Trophoblast cell (in vitro differentiated cells and primary cell): ENCODE measurements at regions not wholly inside any gene's neighbourhood (a gene's known extent, or its start where the extent isn't known, plus 50 kb on each side); places are given as distances from the start of the nearest gene placed in this dataset.

Source experiments
- DNase-seq, 2 donors: peaks; one replicate each; pipeline ENCODE4 v3.0.0-alpha.2; 2016
- H2AFZ ChIP-seq: 2 replicates; pipeline ENCODE4 v1.6.1; 2013; ENCODE audit warnings: low read length, moderate library complexity, mild to moderate bottlenecking; ENCODE audit not compliant: insufficient read depth, poor library complexity
- H2AK5ac ChIP-seq: 2 replicates; pipeline ENCODE4 v1.6.1; 2013; ENCODE audit warnings: mild to moderate bottlenecking, low read length
- H2BK120ac ChIP-seq: 2 replicates; pipeline ENCODE4 v1.6.1; 2013; ENCODE audit warnings: low read length, mild to moderate bottlenecking, moderate library complexity; ENCODE audit not compliant: insufficient read depth, poor library complexity
- H2BK12ac ChIP-seq: 2 replicates; pipeline ENCODE4 v1.6.1; 2013; ENCODE audit warnings: mild to moderate bottlenecking, low read length, moderate library complexity
- H2BK5ac ChIP-seq: 2 replicates; pipeline ENCODE4 v1.6.1; 2013; ENCODE audit warnings: low read length, low read depth, moderate library complexity, mild to moderate bottlenecking; ENCODE audit not compliant: poor library complexity
- H3K14ac ChIP-seq: 2 replicates; pipeline ENCODE4 v1.6.1; 2013; ENCODE audit warnings: mild to moderate bottlenecking, low read length
- H3K18ac ChIP-seq: 2 replicates; pipeline ENCODE4 v1.6.1; 2013; ENCODE audit warnings: mild to moderate bottlenecking, low read length
- H3K23ac ChIP-seq: 2 replicates; pipeline ENCODE4 v1.6.1; 2013; ENCODE audit warnings: low read length
- H3K27ac ChIP-seq: 2 replicates; pipeline ENCODE4 v1.5.1; 2013; ENCODE audit warnings: low read depth, mild to moderate bottlenecking, inconsistent platforms, low read length, moderate library complexity
- H3K27me3 ChIP-seq: 2 replicates; pipeline ENCODE4 v1.6.1; 2013; ENCODE audit warnings: inconsistent platforms, mild to moderate bottlenecking, low read length, moderate library complexity; ENCODE audit not compliant: insufficient read depth
- H3K36me3 ChIP-seq, 2 experiments: 1 replicate in 1 of 2; 2 replicates in 1 of 2; pipeline ENCODE4 v1.6.1; 2013; ENCODE audit warnings: low read length in 2 of 2, mild to moderate bottlenecking in 2 of 2, moderate library complexity in 1 of 2; ENCODE audit not compliant: insufficient read depth in 2 of 2, control insufficient read depth in 1 of 2
- H3K4ac ChIP-seq: 2 replicates; pipeline ENCODE4 v1.6.1; 2013; ENCODE audit warnings: low read depth, mild to moderate bottlenecking, low read length, moderate library complexity
- H3K4me1 ChIP-seq, 2 experiments: 1 replicate in 1 of 2; 2 replicates in 1 of 2; pipeline ENCODE4 v1.6.1; 2013; ENCODE audit warnings: low read length in 2 of 2, mild to moderate bottlenecking in 2 of 2, moderate library complexity in 1 of 2; ENCODE audit not compliant: insufficient read depth in 2 of 2, control insufficient read depth in 1 of 2
- H3K4me2 ChIP-seq: 2 replicates; pipeline ENCODE4 v1.6.1; 2013; ENCODE audit warnings: inconsistent platforms, mild to moderate bottlenecking, low read length, moderate library complexity
- H3K4me3 ChIP-seq: 2 replicates; pipeline ENCODE4 v1.5.1; 2013; ENCODE audit warnings: mild to moderate bottlenecking, low read depth, low read length, inconsistent platforms
- H3K79me1 ChIP-seq: one replicate; pipeline ENCODE4 v1.6.1; 2013; ENCODE audit warnings: low read length
- H3K79me2 ChIP-seq: 2 replicates; pipeline ENCODE4 v1.6.1; 2013; ENCODE audit warnings: low read length, mild to moderate bottlenecking; ENCODE audit not compliant: control insufficient read depth, insufficient read depth, poor library complexity
- H3K9ac ChIP-seq: 2 replicates; pipeline ENCODE4 v1.6.1; 2013; ENCODE audit warnings: mild to moderate bottlenecking, low read length
- H3K9me3 ChIP-seq: 2 replicates; pipeline ENCODE4 v1.6.1; 2013; ENCODE audit warnings: low read depth, mild to moderate bottlenecking, control low read depth, inconsistent platforms, low read length; ENCODE audit not compliant: insufficient read depth
- H4K12ac ChIP-seq: 2 replicates; pipeline ENCODE4 v1.6.1; 2013; ENCODE audit warnings: low read depth, mild to moderate bottlenecking, low read length, moderate library complexity
- H4K8ac ChIP-seq: 2 replicates; pipeline ENCODE4 v1.6.1; 2013; ENCODE audit warnings: low read depth, mild to moderate bottlenecking, low read length, moderate library complexity
- H4K91ac ChIP-seq: one replicate; pipeline ENCODE4 v1.6.1; 2013; ENCODE audit warnings: low read depth, mild to moderate bottlenecking, low read length, moderate library complexity
- WGBS: extraction: QIAGEN DNeasy Blood & Tissue Kit; methylation state at CpG from one replicate; pipeline ENCODE4 v1.1.7; 2013; ENCODE audit warnings: missing lambda C conversion rate; ENCODE audit not compliant: insufficient read length, insufficient coverage; ENCODE audit errors: extremely low coverage; 5-methylcytosine and 5-hydroxymethylcytosine counted together

DNA sequence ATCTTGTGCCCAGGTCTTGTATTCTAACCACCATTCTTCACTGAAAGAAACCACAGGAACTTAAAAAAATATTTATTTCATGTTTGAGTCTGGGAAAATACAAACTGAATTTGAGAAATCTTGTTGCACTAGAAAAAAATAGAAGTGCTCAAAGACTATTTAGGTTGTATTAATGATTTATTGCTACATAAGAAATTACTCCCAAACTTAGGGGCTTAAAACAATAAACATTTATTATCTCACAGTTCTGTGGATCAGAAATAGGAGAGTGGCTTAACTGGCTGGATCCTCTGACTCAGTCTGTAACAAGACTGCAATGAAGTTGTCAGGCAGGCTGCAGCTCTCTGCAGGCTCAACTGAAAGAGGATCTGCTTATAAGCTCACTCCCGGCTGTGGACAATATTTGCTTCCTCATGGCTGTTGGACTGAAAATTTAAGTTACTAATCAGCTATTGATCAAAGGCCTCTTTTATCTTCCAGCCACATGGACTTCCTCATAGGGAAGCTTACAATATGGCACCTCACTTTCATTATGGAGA, 295.4 kb upstream of the FAM241A start:
- H3K23ac ChIP-seq: no peak overlapping the region
- no peak for DNase-seq

DNA sequence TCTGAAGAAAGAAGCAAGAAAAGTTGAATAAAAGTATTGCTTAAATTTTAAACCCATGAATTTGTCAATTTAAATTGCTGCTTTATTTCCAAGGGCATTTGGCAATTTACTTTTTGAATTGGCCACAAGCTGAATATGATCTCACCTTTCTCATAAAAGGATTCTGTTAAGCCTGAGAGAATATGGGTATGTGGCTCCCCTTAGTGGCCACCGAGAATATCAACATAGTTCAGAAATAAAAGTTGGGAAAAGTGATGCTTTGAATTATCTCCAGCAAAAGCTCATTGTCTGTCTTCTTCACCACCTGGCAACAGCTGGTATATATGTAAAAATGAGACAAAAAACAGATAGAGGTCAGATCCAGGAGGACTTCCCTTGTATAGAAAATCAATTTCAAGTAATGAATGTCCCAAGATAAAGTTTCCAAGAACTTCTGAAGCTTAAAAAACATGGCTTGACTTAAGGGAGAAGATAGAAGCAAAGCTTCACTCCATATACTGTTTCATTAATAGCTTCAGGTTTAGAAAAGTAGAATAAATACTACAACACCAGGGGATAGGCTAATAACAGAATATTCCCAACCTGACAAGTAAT, 290.7 kb upstream of the FAM241A start:
- H3K27ac ChIP-seq: no peak overlapping the region
- no peaks in the 10 kb centered on the region for H3K79me1 ChIP-seq
- H4K8ac ChIP-seq: no peak overlapping the region
- no peak overlapping the region for H4K91ac ChIP-seq
- no peaks in the 10 kb centered on the region for H3K9me3 ChIP-seq
- H3K14ac ChIP-seq: no peak overlapping the region
- no peak overlapping the region for H4K12ac ChIP-seq
- H2BK120ac ChIP-seq: no peak overlapping the region
- H3K36me3 ChIP-seq: no peaks in the 10 kb centered on the region
- no peaks in the 10 kb centered on the region for H3K79me2 ChIP-seq
- H3K4ac ChIP-seq: no peak overlapping the region
- H3K4me1 ChIP-seq: no peaks in the 10 kb centered on the region
- no peak overlapping the region for H2AK5ac ChIP-seq
- H2BK5ac ChIP-seq: no peak overlapping the region
- H3K4me2 ChIP-seq: no peak overlapping the region
- peak in 1 of 2 donors; percentile 58 for DNase-seq
- H3K27me3 ChIP-seq: no peaks in the 10 kb centered on the region
- H3K9ac ChIP-seq: no peak overlapping the region
- no peak overlapping the region for H3K4me3 ChIP-seq
- no peak overlapping the region for H3K18ac ChIP-seq
- no peak overlapping the region for H2AFZ ChIP-seq
- H2BK12ac ChIP-seq: no peak overlapping the region
- no CpG with 5 or more reads among the region's 1 CpG for WGBS
- no peak overlapping the region for H3K23ac ChIP-seq

More for the DNA sequence above, 295.4 kb upstream of the FAM241A start:
- H3K4me3 ChIP-seq: no peak overlapping the region
- H3K4me1 ChIP-seq: peaks cover 0 to 4% of the 10 kb centered on the region in 2 experiments
- no peak overlapping the region for H2BK120ac ChIP-seq
- H3K79me1 ChIP-seq: peaks cover 2% of the 10 kb centered on the region
- no peak overlapping the region for H3K4ac ChIP-seq
- no peak overlapping the region for H2AK5ac ChIP-seq
- no peak overlapping the region for H4K91ac ChIP-seq
- H4K12ac ChIP-seq: no peak overlapping the region
- H3K9me3 ChIP-seq: no peaks in the 10 kb centered on the region
- no peak overlapping the region for H4K8ac ChIP-seq
- H3K18ac ChIP-seq: no peak overlapping the region
- no peak overlapping the region for H3K9ac ChIP-seq
- H2BK5ac ChIP-seq: no peak overlapping the region
- WGBS: no CpG with 5 or more reads among the region's 1 CpG
- no peak overlapping the region for H3K27ac ChIP-seq
- H2AFZ ChIP-seq: no peak overlapping the region
- no peak overlapping the region for H3K4me2 ChIP-seq
- H3K79me2 ChIP-seq: no peaks in the 10 kb centered on the region
- H3K14ac ChIP-seq: no peak overlapping the region
- no peaks in the 10 kb centered on the region for H3K27me3 ChIP-seq
- no peaks in the 10 kb centered on the region for H3K36me3 ChIP-seq
- no peak overlapping the region for H2BK12ac ChIP-seq

DNA sequence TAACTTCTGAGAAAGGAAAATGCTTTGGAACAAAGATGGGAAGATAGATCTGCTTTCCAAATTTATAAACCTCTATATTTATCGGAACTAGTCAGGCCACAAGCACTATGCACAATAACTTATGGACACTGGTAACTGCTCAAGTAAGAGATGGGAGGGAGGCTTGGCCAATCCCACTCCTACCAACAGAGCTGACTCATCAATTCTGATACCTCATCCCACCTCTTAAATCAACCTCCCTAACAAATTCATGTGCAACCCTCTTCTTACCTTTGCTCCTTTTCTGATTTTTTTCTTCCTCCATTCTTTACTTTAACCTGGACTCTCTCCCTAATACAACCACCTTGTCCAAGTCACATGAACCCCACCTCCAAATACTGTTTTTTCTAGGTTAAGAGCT, 289.9 kb upstream of the FAM241A start:
- no peaks in the 10 kb centered on the region for H3K36me3 ChIP-seq
- H4K91ac ChIP-seq: no peak overlapping the region
- no CpG with 5 or more reads among the region's 1 CpG for WGBS
- H4K8ac ChIP-seq: no peak overlapping the region
- no peak overlapping the region for H3K23ac ChIP-seq
- H2BK120ac ChIP-seq: peak overlapping the region; percentile 51
- no peak overlapping the region for H3K4me3 ChIP-seq
- no peak overlapping the region for H3K4me2 ChIP-seq
- no peak for DNase-seq
- H3K79me1 ChIP-seq: no peaks in the 10 kb centered on the region
- no peaks in the 10 kb centered on the region for H3K27me3 ChIP-seq
- no peak overlapping the region for H4K12ac ChIP-seq
- H3K4me1 ChIP-seq: no peaks in the 10 kb centered on the region
- no peak overlapping the region for H2BK5ac ChIP-seq
- no peak overlapping the region for H3K14ac ChIP-seq
- no peaks in the 10 kb centered on the region for H3K9me3 ChIP-seq
- H2AK5ac ChIP-seq: no peak overlapping the region
- no peak overlapping the region for H2BK12ac ChIP-seq
- no peak overlapping the region for H2AFZ ChIP-seq
- no peak overlapping the region for H3K18ac ChIP-seq
- H3K79me2 ChIP-seq: no peaks in the 10 kb centered on the region
- no peak overlapping the region for H3K9ac ChIP-seq
- H3K27ac ChIP-seq: no peak overlapping the region
- no peak overlapping the region for H3K4ac ChIP-seq

DNA sequence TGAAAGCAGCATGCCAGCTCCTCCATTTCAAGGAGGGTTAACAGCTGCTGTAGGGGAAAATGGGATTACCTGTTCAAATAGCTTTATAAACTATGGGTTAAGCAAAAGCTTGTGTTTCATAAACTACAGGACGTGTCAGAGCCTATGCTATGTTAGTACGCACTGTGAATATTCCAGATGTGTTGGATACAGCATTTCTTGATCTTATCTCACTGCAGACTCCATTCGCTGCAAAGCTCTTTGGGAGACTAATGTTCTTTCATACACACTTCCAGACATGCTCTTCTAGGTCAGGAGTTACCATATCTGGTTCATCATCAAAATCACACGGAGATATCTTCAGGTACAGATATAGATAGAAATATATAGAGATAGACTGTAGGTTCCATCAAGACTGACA, 281.2 kb upstream of the FAM241A start:
- H3K4me1 ChIP-seq: peaks cover 0 to 6% of the 10 kb centered on the region in 2 experiments

More for the DNA sequence above, 281.2 kb upstream of the FAM241A start:
- H3K27ac ChIP-seq: no peak overlapping the region
- peak in 1 of 2 donors; percentile 37 for DNase-seq
- H3K23ac ChIP-seq: no peak overlapping the region
- H3K27me3 ChIP-seq: no peaks in the 10 kb centered on the region
- no peaks in the 10 kb centered on the region for H3K36me3 ChIP-seq
- no peak overlapping the region for H2AK5ac ChIP-seq
- no peak overlapping the region for H2BK5ac ChIP-seq
- no peak overlapping the region for H4K91ac ChIP-seq
- no peak overlapping the region for H3K4me2 ChIP-seq
- H3K9me3 ChIP-seq: no peaks in the 10 kb centered on the region
- no peak overlapping the region for H3K14ac ChIP-seq
- H3K4me3 ChIP-seq: no peak overlapping the region
- H4K8ac ChIP-seq: no peak overlapping the region
- no peak overlapping the region for H2AFZ ChIP-seq
- H2BK120ac ChIP-seq: no peak overlapping the region
- no peaks in the 10 kb centered on the region for H3K79me1 ChIP-seq
- no peak overlapping the region for H3K9ac ChIP-seq
- no CpG with 5 or more reads among the region's 4 CpGs for WGBS
- H3K18ac ChIP-seq: no peak overlapping the region
- no peak overlapping the region for H4K12ac ChIP-seq
- H2BK12ac ChIP-seq: no peak overlapping the region
- H3K4ac ChIP-seq: no peak overlapping the region
- H3K79me2 ChIP-seq: no peaks in the 10 kb centered on the region
